ENCODE measurements at regions not wholly inside any gene's neighbourhood (a gene's known extent, or its start where the extent isn't known, plus 50 kb on each side); places are given as distances from the start of the nearest gene placed in this dataset.

DNA sequence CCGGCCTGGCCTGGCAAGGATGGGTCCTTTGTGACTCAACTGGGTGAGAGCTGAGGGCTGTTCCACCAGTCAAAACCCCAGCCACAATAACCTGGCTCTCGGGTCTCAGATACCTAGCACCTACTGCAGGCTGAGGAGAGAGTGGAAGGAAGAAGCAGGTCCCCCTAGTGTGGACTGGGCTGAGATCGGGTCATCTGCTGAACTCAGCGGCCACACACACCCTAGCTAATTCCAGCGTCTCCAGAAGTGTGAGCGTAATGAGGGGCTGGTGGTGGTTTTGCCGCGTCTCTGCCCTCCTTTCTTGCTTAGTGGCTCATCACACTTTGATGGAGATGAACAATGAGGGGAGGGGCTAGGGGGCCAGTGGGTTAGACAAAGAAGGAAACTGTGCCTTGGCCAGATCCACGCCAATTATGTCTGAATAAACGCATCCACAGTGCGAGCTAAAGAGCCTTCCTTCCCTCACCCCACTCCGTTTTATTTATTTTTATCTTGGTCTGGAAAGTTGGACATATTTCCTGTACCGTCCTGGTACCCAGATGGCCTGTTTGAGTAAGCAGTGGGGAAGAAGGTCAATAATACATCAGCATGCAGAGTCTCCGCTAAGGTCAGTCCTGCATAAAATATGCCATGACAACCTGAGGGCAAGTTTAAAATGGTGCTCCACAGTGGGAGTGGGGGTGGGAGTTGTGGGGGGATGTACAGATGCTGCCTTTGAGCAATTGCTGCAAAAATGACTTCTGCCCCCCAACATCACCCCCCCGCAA lies 370.0 kb downstream of the WDR72 start:
- Histone ChIP-seq H3K9ac (ENCODE audit: insufficient read depth in 1 of 2, low read length in 2 of 2) (no peak overlapping the region), H3K27me3 (ENCODE audit: control insufficient read depth in 3 of 3, insufficient read depth in 3 of 3, low read length in 2 of 3) (no peaks in the 10 kb centered on the region), H3K9me3 (ENCODE audit: control insufficient read depth in 4 of 4, insufficient read depth in 3 of 4, low read length in 3 of 4) (peaks cover 0 to 1% (median 0%) of the 10 kb centered on the region in 4 donors), H3K36me3 (ENCODE audit: control insufficient read depth in 4 of 4, insufficient read depth in 4 of 4, low read length in 4 of 4) (no peaks in the 10 kb centered on the region), H3K27ac (ENCODE audit: low read depth in 1 of 2, low read length in 1 of 2) (no peak overlapping the region), H3K4me1 (ENCODE audit: control insufficient read depth in 5 of 5, insufficient read depth in 5 of 5, low read length in 5 of 5) (no peaks in the 10 kb centered on the region), H3K4me3 (no peak overlapping the region)
- no peak for TF ChIP-seq CTCF (IDR thresholded peaks at IDR 0.05; ENCODE audit: control extremely low read depth, extremely low read depth)
- DNase-seq (no peak), ATAC-seq (ENCODE audit: insufficient read depth, low FRiP score) (no peak)
- WGBS, 2 donors, result 86 to 93% methylated on average over 15 of the region's 15 CpGs

DNA sequence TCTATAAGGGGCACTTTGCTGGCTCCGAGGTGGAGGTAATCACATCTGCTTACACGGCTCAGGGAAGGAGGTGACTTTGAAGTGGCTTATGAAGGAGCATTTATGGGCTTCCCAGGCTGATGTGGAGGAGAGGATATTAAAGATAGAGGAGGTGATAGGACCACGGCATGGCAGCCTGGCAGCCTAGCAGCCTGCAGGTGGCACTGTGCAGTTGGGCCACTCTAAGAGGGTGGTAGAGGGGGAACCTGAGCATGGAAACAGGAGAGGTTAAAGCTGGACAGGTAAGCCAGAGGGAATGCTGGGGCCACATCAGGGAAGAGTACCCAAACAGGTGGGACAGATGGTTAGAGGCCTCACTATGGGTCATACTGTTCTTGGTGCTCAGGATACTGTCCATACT lies 375.0 kb downstream of the WDR72 start:
- Histone ChIP-seq H3K27ac (ENCODE audit: low read depth in 1 of 2, low read length in 1 of 2) (no peak overlapping the region), H3K27me3 (ENCODE audit: control insufficient read depth in 3 of 3, insufficient read depth in 3 of 3, low read length in 2 of 3) (no peaks in the 10 kb centered on the region), H3K9ac (ENCODE audit: insufficient read depth in 1 of 2, low read length in 2 of 2) (no peak overlapping the region), H3K9me3 (ENCODE audit: control insufficient read depth in 4 of 4, insufficient read depth in 3 of 4, low read length in 3 of 4) (peaks cover 0 to 3% (median 0%) of the 10 kb centered on the region in 4 donors), H3K4me1 (ENCODE audit: control insufficient read depth in 5 of 5, insufficient read depth in 5 of 5, low read length in 5 of 5) (no peaks in the 10 kb centered on the region), H3K4me3 (no peak overlapping the region), H3K36me3 (ENCODE audit: control insufficient read depth in 4 of 4, insufficient read depth in 4 of 4, low read length in 4 of 4) (no peaks in the 10 kb centered on the region)
- ATAC-seq (ENCODE audit: insufficient read depth, low FRiP score) (no peak), DNase-seq (no peak)
- 60 to 62% methylated on average over 3 of the region's 3 CpGs for WGBS, 2 donors
- no peak for TF ChIP-seq CTCF (IDR thresholded peaks at IDR 0.05; ENCODE audit: control extremely low read depth, extremely low read depth)

GRCh38 chr15:53378096-53378800 lies 381.2 kb downstream of the WDR72 start:
- Histone ChIP-seq H3K4me3 (no peak overlapping the region), H3K9me3 (ENCODE audit: control insufficient read depth in 4 of 4, insufficient read depth in 3 of 4, low read length in 3 of 4) (no peaks in the 10 kb centered on the region), H3K4me1 (ENCODE audit: control insufficient read depth in 5 of 5, insufficient read depth in 5 of 5, low read length in 5 of 5) (no peaks in the 10 kb centered on the region), H3K9ac (ENCODE audit: insufficient read depth in 1 of 2, low read length in 2 of 2) (no peak overlapping the region), H3K36me3 (ENCODE audit: control insufficient read depth in 4 of 4, insufficient read depth in 4 of 4, low read length in 4 of 4) (no peaks in the 10 kb centered on the region), H3K27ac (ENCODE audit: low read depth in 1 of 2, low read length in 1 of 2) (no peak overlapping the region), H3K27me3 (ENCODE audit: control insufficient read depth in 3 of 3, insufficient read depth in 3 of 3, low read length in 2 of 3) (no peaks in the 10 kb centered on the region)
- 61 to 82% methylated on average over 4 of the region's 4 CpGs for WGBS, 2 donors
- no peak for ATAC-seq (ENCODE audit: insufficient read depth, low FRiP score)
- TF ChIP-seq CTCF (IDR thresholded peaks at IDR 0.05; ENCODE audit: control extremely low read depth, extremely low read depth), result no peak
- no peak for DNase-seq

Data from lung (tissue), 11 donors.